HEK293 (cell line): ENCODE measurements at regions not wholly inside any gene's neighbourhood (a gene's known extent, or its start where the extent isn't known, plus 50 kb on each side); places are given as distances from the start of the nearest gene placed in this dataset.

Experiments used
- CTCF ChIP-seq: fragments of 450-650 bp; formaldehyde crosslinking; IDR thresholded peaks from 2 replicates; pipeline ENCODE4 v1.5.1; 2016; ENCODE audit warnings: missing biosample characterization, missing genetic modification characterization
- REST ChIP-seq: fragments of 450-650 bp; formaldehyde crosslinking; IDR thresholded peaks from 2 replicates; pipeline ENCODE4 v1.5.1; 2016; ENCODE audit warnings: missing biosample characterization, missing genetic modification characterization
- ZNF341 ChIP-seq: fragments of 450-650 bp; formaldehyde crosslinking; IDR thresholded peaks from 2 replicates; pipeline ENCODE4; 2016; ENCODE audit warnings: low read depth, missing biosample characterization, missing genetic modification characterization
- ZNF580 ChIP-seq: fragments of 450-650 bp; formaldehyde crosslinking; IDR thresholded peaks from 2 replicates; pipeline ENCODE4 v1.5.1; 2016; ENCODE audit warnings: missing biosample characterization, missing genetic modification characterization
- ZSCAN30 ChIP-seq: fragments of 450-650 bp; IDR thresholded peaks from 2 replicates; pipeline ENCODE4 v1.5.1; 2018; ENCODE audit warnings: missing biosample characterization, mild to moderate bottlenecking, missing genetic modification characterization, moderate library complexity
- ZXDB ChIP-seq: fragments of 450-650 bp; formaldehyde crosslinking; IDR thresholded peaks from 2 replicates; pipeline ENCODE4 v1.5.1; 2016; ENCODE audit warnings: missing biosample characterization, missing genetic modification characterization

- TF ChIP-seq ZXDB (tag by site-specific recombination), result no peak
- no peak for TF ChIP-seq CTCF (tag by site-specific recombination)
- no peak for TF ChIP-seq ZNF580 (tag by site-specific recombination)
- no peak for TF ChIP-seq ZNF341 (tag by site-specific recombination)
- no peak for TF ChIP-seq REST (tag by site-specific recombination)
- TF ChIP-seq ZSCAN30 (tag by site-specific recombination), result no peak
Observed at GRCh38 chr13:76213423-76213904, 577.3 kb downstream of the LMO7 start.
